Activated CD4-positive, CD25-positive, alpha-beta regulatory T cell (primary cell): ENCODE measurements at regions not wholly inside any gene's neighbourhood (a gene's known extent, or its start where the extent isn't known, plus 50 kb on each side); places are given as distances from the start of the nearest gene placed in this dataset.

ENCODE experiments used
- DNase-seq, 4 experiments: peaks; one replicate each; lab custom pipeline; 2025; lab: John Stamatoyannopoulos, UW

- no peak for DNase-seq
Measured at GRCh38 chr7:4612939-4613841, 68.9 kb upstream of the FOXK1 start.

- DNase-seq = no peak
Measured at GRCh38 chr7:4613846-4614548, 68.1 kb upstream of the FOXK1 start.

DNA sequence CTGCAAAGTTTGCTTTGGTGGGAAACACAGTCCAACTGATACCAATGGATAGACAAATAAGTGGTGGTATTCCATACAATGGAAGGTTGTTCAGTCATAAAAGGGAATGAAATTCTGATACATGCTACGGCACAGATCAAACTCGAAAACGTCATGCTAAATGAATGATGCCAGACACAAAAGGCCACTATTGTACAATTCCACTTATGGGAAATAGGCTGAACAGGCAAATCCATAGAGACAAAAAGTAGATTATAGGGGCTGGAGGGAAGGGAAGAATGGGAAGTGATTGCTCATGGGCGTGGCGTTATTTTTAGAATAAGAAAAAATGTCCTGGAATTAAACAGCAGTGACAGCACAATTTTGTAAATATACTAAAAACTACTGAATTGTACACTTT is 66.0 kb upstream of the FOXK1 start:
- DNase-seq = no peak

- no peak for DNase-seq
Measured at GRCh38 chr7:4621396-4621795, 60.7 kb upstream of the FOXK1 start.

DNA sequence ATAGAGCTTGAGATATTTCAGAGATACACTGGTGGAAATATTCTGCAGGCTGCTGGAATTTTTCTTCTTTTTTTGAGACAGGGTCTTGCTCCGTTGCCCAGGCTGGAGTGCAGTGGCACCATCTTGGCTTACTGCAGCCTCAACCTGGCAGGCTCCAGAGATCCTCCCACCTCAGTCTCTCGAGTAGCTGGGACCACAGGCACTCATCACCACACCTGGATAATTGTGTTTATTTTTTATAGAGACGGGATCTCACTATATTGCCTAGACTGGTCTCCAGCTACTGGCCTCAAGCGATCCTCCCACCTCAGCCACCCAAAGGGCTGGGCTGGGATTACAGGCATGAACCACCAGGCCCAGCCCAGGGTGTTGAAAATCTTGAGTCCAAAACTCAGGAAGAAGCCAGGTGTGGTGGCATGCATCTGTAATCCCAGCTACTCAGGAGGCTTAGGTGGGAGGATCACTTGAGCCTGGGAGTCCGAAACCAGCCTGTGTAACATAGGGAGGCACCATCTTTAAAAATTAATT is 55.7 kb upstream of the FOXK1 start:
- no peak for DNase-seq

DNA sequence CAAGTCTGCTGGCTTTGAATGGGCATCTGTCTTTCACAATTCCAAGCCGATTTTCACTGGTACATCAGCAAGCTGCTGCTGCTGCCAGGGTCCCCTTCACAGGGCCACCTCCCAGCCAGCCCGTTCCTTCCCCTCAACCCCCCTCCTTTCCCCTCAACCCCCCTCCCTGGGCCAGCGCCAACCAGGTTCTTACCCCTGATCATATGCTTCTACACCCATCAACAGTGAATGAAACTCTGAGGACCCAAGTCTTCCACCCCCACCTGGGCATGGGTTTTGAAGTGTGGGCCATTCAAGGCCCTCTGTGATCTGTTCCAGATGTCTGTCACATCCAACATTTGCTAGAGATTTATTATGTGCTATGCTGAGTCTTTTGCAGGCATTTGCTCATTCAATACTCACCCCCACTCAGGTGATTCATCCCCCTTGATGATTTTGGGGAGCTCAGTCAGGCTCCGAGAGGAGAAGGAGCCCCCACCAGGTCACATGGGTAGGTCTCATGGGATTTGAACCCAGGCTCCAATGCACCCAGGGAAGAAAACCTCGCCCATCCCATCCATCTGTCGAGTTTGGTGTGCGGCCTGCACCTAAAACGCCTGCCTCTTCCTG is 52.7 kb upstream of the FOXK1 start:
- no peak for DNase-seq

DNA sequence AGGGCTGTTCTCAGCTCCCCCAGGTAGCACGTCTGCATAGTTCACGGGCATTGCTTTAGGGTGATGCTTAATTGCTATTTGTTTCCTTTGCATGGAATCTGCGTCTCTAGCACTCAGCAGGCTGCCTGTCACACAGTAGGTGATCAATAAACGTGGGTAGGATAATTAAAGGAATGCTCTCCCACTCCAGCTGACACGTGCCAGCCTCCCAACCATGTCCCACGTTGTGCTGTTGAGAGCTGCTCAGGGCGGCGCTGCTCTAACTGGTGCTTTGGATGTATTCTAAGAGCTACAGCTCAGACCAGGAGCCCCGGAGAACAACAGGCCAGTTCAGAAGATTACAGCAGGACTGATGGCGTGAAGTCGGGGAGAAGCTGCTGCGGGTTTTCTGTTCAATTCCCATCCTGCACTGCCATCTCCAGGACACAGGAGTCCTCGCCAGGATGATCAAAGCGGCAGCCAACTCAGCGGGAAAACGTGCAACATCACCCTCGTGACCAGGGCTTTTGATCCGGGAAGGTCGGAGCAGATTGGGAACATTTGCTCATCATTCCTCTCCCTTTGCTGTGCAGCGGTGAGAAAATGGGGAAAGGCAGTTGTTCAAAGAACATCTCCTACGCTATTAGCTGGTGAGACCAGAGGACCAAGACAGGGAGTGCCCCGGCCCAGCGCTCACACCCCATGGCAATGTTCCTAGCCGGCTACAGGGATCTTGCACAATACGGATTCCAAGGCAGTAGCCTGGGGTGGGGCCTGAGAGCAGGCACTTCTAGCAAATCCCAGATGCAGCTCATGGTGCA is 50.5 kb upstream of the FOXK1 start:
- DNase-seq = no peak
